ENCODE measurements at regions not wholly inside any gene's neighbourhood (a gene's known extent, or its start where the extent isn't known, plus 50 kb on each side); places are given as distances from the start of the nearest gene placed in this dataset.

DNA sequence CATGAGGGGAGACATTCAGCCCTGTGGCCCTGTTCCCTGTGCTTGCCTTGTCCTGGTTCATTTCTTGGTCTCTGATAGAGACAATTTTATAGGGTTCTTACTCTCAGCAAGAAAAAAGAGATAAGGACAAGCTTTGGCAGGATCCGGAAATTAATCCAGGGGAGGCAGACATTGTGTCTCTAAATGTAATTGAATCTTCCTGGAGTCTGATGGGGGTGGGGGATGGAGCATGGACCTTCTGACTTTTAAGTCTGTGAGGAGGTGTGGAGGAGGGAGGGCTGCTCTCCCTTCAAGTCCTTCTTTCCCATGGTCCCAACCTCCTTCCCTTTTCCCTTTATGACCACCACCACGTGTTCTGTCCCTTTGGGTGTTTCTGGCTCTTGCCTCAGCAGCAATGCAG, 512.7 kb downstream of the DHX35 start:
- TF ChIP-seq CTCF (IDR thresholded peaks at IDR 0.05), result no peak
- TF ChIP-seq POLR2A (IDR thresholded peaks at IDR 0.05), result no peak
